Prostate gland (tissue), 2 donors: ENCODE measurements at regions not wholly inside any gene's neighbourhood (a gene's known extent, or its start where the extent isn't known, plus 50 kb on each side); places are given as distances from the start of the nearest gene placed in this dataset.

ENCODE experiments used
- DNase-seq: peaks from one replicate; pipeline ENCODE4 v3.0.0-alpha.2; 2019; ENCODE audit warnings: low spot score
- H3K27ac ChIP-seq, 2 donors: fragments of 200-600 bp; sonication (generic); 2 replicates each; pipeline ENCODE4 v1.5.1; 2017 to 2019
- H3K27me3 ChIP-seq: fragments of 200-600 bp; sonication (generic); replicated peaks from 2 replicates; pipeline ENCODE4 v1.5.1; 2019; ENCODE audit not compliant: insufficient read depth
- H3K36me3 ChIP-seq, 2 donors: fragments of 200-600 bp; sonication (generic); 1 replicate in 1 of 2; 2 replicates in 1 of 2; pipeline versions ENCODE4 v1.5.1 to v1.8.1; 2017 to 2019
- H3K4me1 ChIP-seq: fragments of 200-600 bp; sonication (generic); replicated peaks from 2 replicates; pipeline ENCODE4 v1.5.1; 2019
- H3K4me3 ChIP-seq, 2 donors: fragments of 200-600 bp; sonication (generic); 2 replicates each; pipeline ENCODE4 v1.5.1; 2017 to 2019
- H3K9me3 ChIP-seq: fragments of 200-600 bp; sonication (generic); 2 replicates; pipeline ENCODE4 v1.5.1; 2017
- CTCF ChIP-seq, 4 experiments: fragments of 200-600 bp in 2 of 4; fragments of 450-650 bp in 2 of 4; sonication (generic) in 2 of 4; IDR thresholded peaks; 1 replicate in 3 of 4; 2 replicates in 1 of 4; pipeline ENCODE4 v1.5.1; 2016 to 2019; ENCODE audit warnings: antibody characterized with exemption in 4 of 4, mild to moderate bottlenecking in 2 of 4, moderate library complexity in 2 of 4
- POLR2A ChIP-seq: fragments of 450-650 bp; IDR thresholded peaks from one replicate; pipeline ENCODE4 v1.6.1; 2016; ENCODE audit warnings: antibody characterized with exemption, mild to moderate bottlenecking
- POLR2AphosphoS5 ChIP-seq: sonication (generic); formaldehyde crosslinking; IDR thresholded peaks from one replicate; pipeline ENCODE4 v1.6.1; 2017; ENCODE audit warnings: antibody characterized with exemption
- WGBS: methylation state at CpG from one replicate; pipeline ENCODE4 v1.1.5; 2018; 5-methylcytosine and 5-hydroxymethylcytosine counted together
- intact Hi-C: fragments of 100-400 bp; cut with DNase I; formaldehyde crosslinking; loops from one replicate; pipeline ENCODE4 v1.14.2; 2022

GRCh38 chr1:194196562-194196961, 1010.1 kb upstream of the B3GALT2 start:
- Histone ChIP-seq H3K4me1 (no peaks in the 10 kb centered on the region), H3K27ac (no peak overlapping the region), H3K36me3 (no peaks in the 10 kb centered on the region), H3K27me3 (no peaks in the 10 kb centered on the region), H3K4me3 (no peak overlapping the region), H3K9me3 (no peaks in the 10 kb centered on the region)
- intact Hi-C loops = no loop called here
- 92% methylated on average over 4 of the region's 4 CpGs for WGBS
- TF ChIP-seq POLR2A = no peak
- no peak for TF ChIP-seq POLR2AphosphoS5
- no peak for TF ChIP-seq CTCF (IDR thresholded peaks at IDR 0.05)
- DNase-seq = no peak

- Histone ChIP-seq H3K4me1 (no peaks in the 10 kb centered on the region), H3K27ac (no peak overlapping the region), H3K9me3 (no peaks in the 10 kb centered on the region), H3K27me3 (no peaks in the 10 kb centered on the region), H3K4me3 (no peak overlapping the region), H3K36me3 (no peaks in the 10 kb centered on the region)
- no peak for TF ChIP-seq POLR2A
- TF ChIP-seq CTCF (IDR thresholded peaks at IDR 0.05) = no peak
- no peak for TF ChIP-seq POLR2AphosphoS5
- WGBS = 92% methylated on average over 2 of the region's 2 CpGs
- DNase-seq = no peak
- intact Hi-C loops = no loop called here
Measured at GRCh38 chr1:194194724-194195123, 1008.3 kb upstream of the B3GALT2 start.

- Histone ChIP-seq H3K4me1 (no peaks in the 10 kb centered on the region), H3K9me3 (no peaks in the 10 kb centered on the region), H3K36me3 (no peaks in the 10 kb centered on the region), H3K4me3 (no peak overlapping the region), H3K27ac (no peak overlapping the region), H3K27me3 (no peaks in the 10 kb centered on the region)
- intact Hi-C loops = no loop called here
- DNase-seq = no peak
- TF ChIP-seq POLR2AphosphoS5 = no peak
Measured at GRCh38 chr1:194184974-194185373, 998.6 kb upstream of the B3GALT2 start.

GRCh38 chr1:194184425-194184824, 998.0 kb upstream of the B3GALT2 start:
- intact Hi-C loops = no loop called here
- DNase-seq = no peak
- Histone ChIP-seq H3K36me3 (no peaks in the 10 kb centered on the region), H3K4me1 (no peaks in the 10 kb centered on the region), H3K4me3 (no peak overlapping the region), H3K9me3 (no peaks in the 10 kb centered on the region), H3K27me3 (no peaks in the 10 kb centered on the region), H3K27ac (no peak overlapping the region)
- TF ChIP-seq CTCF (IDR thresholded peaks at IDR 0.05) = no peak
- TF ChIP-seq POLR2A = no peak
- TF ChIP-seq POLR2AphosphoS5 = no peak

- Histone ChIP-seq H3K4me1 (no peaks in the 10 kb centered on the region), H3K27me3 (no peaks in the 10 kb centered on the region), H3K27ac (no peak overlapping the region), H3K36me3 (no peaks in the 10 kb centered on the region), H3K4me3 (no peak overlapping the region), H3K9me3 (no peaks in the 10 kb centered on the region)
- TF ChIP-seq POLR2AphosphoS5 (no peak), CTCF (IDR thresholded peaks at IDR 0.05) (no peak), POLR2A (no peak)
- 96% methylated on average over 5 of the region's 5 CpGs for WGBS
- DNase-seq = no peak
- intact Hi-C loops = no loop called here
Measured at GRCh38 chr1:194181845-194182244, 995.4 kb upstream of the B3GALT2 start.

- no peak for DNase-seq
- H3K4me3 ChIP-seq = no peak overlapping the region
- 55% methylated on average over 2 of the region's 2 CpGs for WGBS
- H3K27ac ChIP-seq = no peak overlapping the region
- no peaks in the 10 kb centered on the region for H3K9me3 ChIP-seq
- intact Hi-C loops = no loop called here
- H3K36me3 ChIP-seq = no peaks in the 10 kb centered on the region
- no peaks in the 10 kb centered on the region for H3K4me1 ChIP-seq
- H3K27me3 ChIP-seq = no peaks in the 10 kb centered on the region
- no peak for TF ChIP-seq POLR2A
- TF ChIP-seq POLR2AphosphoS5 = no peak
- TF ChIP-seq CTCF (IDR thresholded peaks at IDR 0.05) = no peak
Measured at GRCh38 chr1:194176212-194176611, 989.8 kb upstream of the B3GALT2 start.
